H9 (cell line): ENCODE measurements at regions not wholly inside any gene's neighbourhood (a gene's known extent, or its start where the extent isn't known, plus 50 kb on each side); places are given as distances from the start of the nearest gene placed in this dataset.

Source experiments
- DNase-seq: peaks from one replicate; pipeline ENCODE4 v3.0.0-alpha.2; 2017
- H2AFZ ChIP-seq: one replicate; pipeline ENCODE4 v1.6.1; 2013; ENCODE audit warnings: mild to moderate bottlenecking, low read length, control low read depth, moderate library complexity
- H2AK5ac ChIP-seq: 2 replicates; pipeline ENCODE4 v1.6.1; 2013; ENCODE audit warnings: low read length, control low read depth, mixed read lengths; ENCODE audit not compliant: insufficient read length
- H2BK120ac ChIP-seq: one replicate; pipeline ENCODE4 v1.6.1; 2013; ENCODE audit warnings: low read depth, mild to moderate bottlenecking, low read length, control low read depth, inconsistent platforms; ENCODE audit not compliant: poor library complexity, severe bottlenecking
- H2BK12ac ChIP-seq: 2 replicates; pipeline ENCODE4 v1.6.1; 2013; ENCODE audit warnings: low read length, control low read depth, mixed read lengths, low read depth; ENCODE audit not compliant: insufficient read length
- H2BK15ac ChIP-seq: 2 replicates; pipeline ENCODE4 v1.6.1; 2013; ENCODE audit warnings: low read depth, low read length, control low read depth
- H2BK20ac ChIP-seq: one replicate; pipeline ENCODE4 v1.6.1; 2013; ENCODE audit warnings: low read depth, mild to moderate bottlenecking, low read length, control low read depth, inconsistent platforms; ENCODE audit not compliant: poor library complexity, severe bottlenecking
- H2BK5ac ChIP-seq: 2 replicates; pipeline ENCODE4 v1.6.1; 2013; ENCODE audit warnings: low read length, control low read depth, mixed read lengths; ENCODE audit not compliant: insufficient read length
- H3K14ac ChIP-seq: 2 replicates; pipeline ENCODE4 v1.6.1; 2013; ENCODE audit warnings: low read length, control low read depth; ENCODE audit not compliant: insufficient read depth
- H3K18ac ChIP-seq: 2 replicates; pipeline ENCODE4 v1.6.1; 2013; ENCODE audit warnings: low read depth, mild to moderate bottlenecking, mixed read lengths, low read length, control low read depth; ENCODE audit not compliant: insufficient read length
- H3K23ac ChIP-seq: 2 replicates; pipeline ENCODE4 v1.6.1; 2013; ENCODE audit warnings: low read length, control low read depth, mixed read lengths, low read depth; ENCODE audit not compliant: insufficient read length
- H3K23me2 ChIP-seq: 2 replicates; pipeline ENCODE4 v1.6.1; 2013; ENCODE audit warnings: low read depth, mild to moderate bottlenecking, mixed read lengths, low read length, control low read depth; ENCODE audit not compliant: insufficient read length, poor library complexity, severe bottlenecking
- H3K27ac ChIP-seq: 2 replicates; pipeline ENCODE4 v1.5.1; 2013; ENCODE audit warnings: low read length, control low read depth, mixed read lengths, low read depth; ENCODE audit not compliant: insufficient read length
- H3K27me3 ChIP-seq: 2 replicates; pipeline ENCODE4 v1.6.1; 2013; ENCODE audit warnings: low read length, control low read depth, inconsistent platforms; ENCODE audit not compliant: insufficient read depth
- H3K4ac ChIP-seq: 2 replicates; pipeline ENCODE4 v1.6.1; 2013; ENCODE audit warnings: low read depth, mild to moderate bottlenecking, control low read depth, inconsistent platforms, low read length, moderate library complexity
- H3K4me1 ChIP-seq: 2 replicates; pipeline ENCODE4 v1.6.1; 2013; ENCODE audit warnings: low read length, control low read depth, inconsistent platforms; ENCODE audit not compliant: insufficient read depth
- H3K4me2 ChIP-seq: 2 replicates; pipeline ENCODE4 v1.6.1; 2013; ENCODE audit warnings: low read length, control low read depth, mixed read lengths; ENCODE audit not compliant: insufficient read length, insufficient read depth
- H3K56ac ChIP-seq: 2 replicates; pipeline ENCODE4 v1.6.1; 2013; ENCODE audit warnings: low read depth, mild to moderate bottlenecking, mixed read lengths, low read length, control low read depth; ENCODE audit not compliant: insufficient read length
- H3K79me1 ChIP-seq: 2 replicates; pipeline ENCODE4 v1.6.1; 2013; ENCODE audit warnings: low read depth, mild to moderate bottlenecking, moderate library complexity, low read length, control low read depth, inconsistent platforms; ENCODE audit not compliant: insufficient read depth, poor library complexity, severe bottlenecking
- H3K79me2 ChIP-seq: 2 replicates; pipeline ENCODE4 v1.6.1; 2013; ENCODE audit warnings: low read length, control low read depth, inconsistent platforms; ENCODE audit not compliant: insufficient read depth
- H3K9ac ChIP-seq: 2 replicates; pipeline ENCODE4 v1.6.1; 2013; ENCODE audit warnings: low read length, control low read depth, mixed read lengths; ENCODE audit not compliant: insufficient read length; ENCODE audit errors: extremely low read depth
- H3K9me3 ChIP-seq: one replicate; pipeline ENCODE4 v1.6.1; 2013; ENCODE audit warnings: low read depth, low read length, inconsistent platforms; ENCODE audit not compliant: control insufficient read depth
- H3T11ph ChIP-seq: one replicate; pipeline ENCODE4 v1.6.1; 2013; ENCODE audit warnings: mild to moderate bottlenecking, low read length, control low read depth, inconsistent platforms
- H4K20me1 ChIP-seq: one replicate; pipeline ENCODE4 v1.6.1; 2013; ENCODE audit not compliant: control insufficient read depth, insufficient read length, insufficient read depth
- H4K5ac ChIP-seq: 2 replicates; pipeline ENCODE4 v1.6.1; 2013; ENCODE audit warnings: low read depth, mild to moderate bottlenecking, mixed read lengths, low read length, control low read depth; ENCODE audit not compliant: insufficient read length
- H4K8ac ChIP-seq: replicated peaks from 2 replicates; pipeline ENCODE4 v1.6.1; 2013; ENCODE audit warnings: low read length, control low read depth, mixed read lengths, low read depth; ENCODE audit not compliant: insufficient read length
- H4K91ac ChIP-seq: 2 replicates; pipeline ENCODE4 v1.6.1; 2013; ENCODE audit warnings: low read depth, mild to moderate bottlenecking, moderate library complexity, mixed read lengths, low read length, control low read depth; ENCODE audit not compliant: insufficient read length
- H3K27ac Mint-ChIP-seq, 3 experiments: 2 replicates in 2 of 3; 3 replicates in 1 of 3; pipeline ENCODE4 v1.8.0; 2020 to 2021; ENCODE audit warnings: mixed read lengths in 3 of 3, mild to moderate bottlenecking in 1 of 3, moderate library complexity in 1 of 3
- H3K27me3 Mint-ChIP-seq: 2 replicates; pipeline ENCODE4 v1.8.0; 2021; ENCODE audit warnings: low read depth, mild to moderate bottlenecking, moderate library complexity, mixed read lengths
- H3K36me3 Mint-ChIP-seq, 3 experiments: 2 replicates in 2 of 3; 3 replicates in 1 of 3; pipeline ENCODE4 v1.8.0; 2020 to 2021; ENCODE audit warnings: low read depth in 3 of 3, mixed read lengths in 3 of 3; ENCODE audit not compliant: insufficient read depth in 1 of 3
- H3K4me1 Mint-ChIP-seq, 2 experiments: 2 replicates each; pipeline ENCODE4 v1.8.0; 2020; ENCODE audit warnings: mixed read lengths in 2 of 2
- H3K4me3 Mint-ChIP-seq, 2 experiments: 2 replicates in 1 of 2; 3 replicates in 1 of 2; pipeline ENCODE4 v1.8.0; 2020 to 2021; ENCODE audit warnings: mild to moderate bottlenecking in 2 of 2, mixed read lengths in 2 of 2, moderate library complexity in 1 of 2
- H3K9me3 Mint-ChIP-seq, 2 experiments: 2 replicates in 1 of 2; 3 replicates in 1 of 2; pipeline ENCODE4 v1.8.0; 2020; ENCODE audit warnings: mild to moderate bottlenecking in 2 of 2, mixed read lengths in 2 of 2, moderate library complexity in 1 of 2
- WGBS: extraction: QIAGEN DNeasy Blood & Tissue Kit; methylation state at CpG from one replicate; pipeline ENCODE4 v1.1.7; 2013; ENCODE audit warnings: missing lambda C conversion rate, low lambda C conversion rate, mixed read lengths; ENCODE audit not compliant: insufficient read length; ENCODE audit errors: extremely low coverage; 5-methylcytosine and 5-hydroxymethylcytosine counted together
- TF ChIP-seq, protein P1 (sequence below): fragments of 200-600 bp; sonication (generic); conservative IDR thresholded peaks from 3 replicates; pipeline ENCODE4 v1.8.0; 2021; ENCODE audit warnings: antibody characterized with exemption, mild to moderate bottlenecking

DNA sequence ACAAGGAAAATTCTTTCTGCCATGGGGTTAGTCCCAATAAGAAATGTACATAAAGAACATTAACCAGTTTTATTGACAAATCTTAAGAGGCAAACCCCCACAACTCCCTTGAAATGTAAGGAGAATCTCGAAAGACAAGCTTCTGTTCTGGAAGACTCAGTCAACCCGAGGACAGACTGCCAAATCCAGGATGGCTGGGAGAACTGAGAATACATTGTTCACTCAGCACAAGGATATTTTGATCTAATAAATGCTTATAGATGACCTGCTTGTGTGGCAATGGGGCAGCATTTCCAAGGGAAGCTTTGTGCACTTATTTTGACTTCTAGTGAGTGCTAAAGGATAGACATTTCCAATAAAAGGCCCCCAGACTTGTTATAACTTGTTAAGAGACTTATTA, 280.4 kb downstream of the DHX15 start:
- no peaks in the 10 kb centered on the region for H4K20me1 ChIP-seq
- WGBS = no CpG with 5 or more reads among the region's 2 CpGs
- no peak overlapping the region for H3K14ac ChIP-seq
- TF ChIP-seq, protein P1, sequence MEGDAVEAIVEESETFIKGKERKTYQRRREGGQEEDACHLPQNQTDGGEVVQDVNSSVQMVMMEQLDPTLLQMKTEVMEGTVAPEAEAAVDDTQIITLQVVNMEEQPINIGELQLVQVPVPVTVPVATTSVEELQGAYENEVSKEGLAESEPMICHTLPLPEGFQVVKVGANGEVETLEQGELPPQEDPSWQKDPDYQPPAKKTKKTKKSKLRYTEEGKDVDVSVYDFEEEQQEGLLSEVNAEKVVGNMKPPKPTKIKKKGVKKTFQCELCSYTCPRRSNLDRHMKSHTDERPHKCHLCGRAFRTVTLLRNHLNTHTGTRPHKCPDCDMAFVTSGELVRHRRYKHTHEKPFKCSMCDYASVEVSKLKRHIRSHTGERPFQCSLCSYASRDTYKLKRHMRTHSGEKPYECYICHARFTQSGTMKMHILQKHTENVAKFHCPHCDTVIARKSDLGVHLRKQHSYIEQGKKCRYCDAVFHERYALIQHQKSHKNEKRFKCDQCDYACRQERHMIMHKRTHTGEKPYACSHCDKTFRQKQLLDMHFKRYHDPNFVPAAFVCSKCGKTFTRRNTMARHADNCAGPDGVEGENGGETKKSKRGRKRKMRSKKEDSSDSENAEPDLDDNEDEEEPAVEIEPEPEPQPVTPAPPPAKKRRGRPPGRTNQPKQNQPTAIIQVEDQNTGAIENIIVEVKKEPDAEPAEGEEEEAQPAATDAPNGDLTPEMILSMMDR = no peak
- H2BK5ac ChIP-seq = no peak overlapping the region
- H4K8ac ChIP-seq = no peak overlapping the region
- H4K5ac ChIP-seq = no peak overlapping the region
- H3K79me1 ChIP-seq = no peaks in the 10 kb centered on the region
- peaks cover 0 to 4% of the 10 kb centered on the region in 2 experiments; a peak in 2 of 5 replicates for H3K9me3 Mint-ChIP-seq
- no peak overlapping the region for H4K91ac ChIP-seq
- H3T11ph ChIP-seq = no peak overlapping the region
- H2BK20ac ChIP-seq = no peak overlapping the region
- no peak overlapping the region for H2BK12ac ChIP-seq
- no peaks in the 10 kb centered on the region for H3K36me3 Mint-ChIP-seq
- H3K27me3 ChIP-seq = no peaks in the 10 kb centered on the region
- H2AK5ac ChIP-seq = no peak overlapping the region
- H3K4me2 ChIP-seq = no peak overlapping the region
- no peak overlapping the region for H3K4ac ChIP-seq
- H3K56ac ChIP-seq = no peak overlapping the region
- H2BK120ac ChIP-seq = no peak overlapping the region
- H2BK15ac ChIP-seq = no peak overlapping the region
- no peaks in the 10 kb centered on the region for H3K27me3 Mint-ChIP-seq
- no peaks in the 10 kb centered on the region for H3K9me3 ChIP-seq
- H3K18ac ChIP-seq = no peak overlapping the region
- H3K79me2 ChIP-seq = no peaks in the 10 kb centered on the region
- no peak overlapping the region for H3K27ac ChIP-seq
- no peak overlapping the region for H3K9ac ChIP-seq
- no peak overlapping the region for H3K27ac Mint-ChIP-seq
- H3K4me3 Mint-ChIP-seq = no peak overlapping the region
- no peaks in the 10 kb centered on the region for H3K23me2 ChIP-seq
- no peak for DNase-seq
- no peak overlapping the region for H2AFZ ChIP-seq
- H3K4me1 ChIP-seq = no peaks in the 10 kb centered on the region
- H3K23ac ChIP-seq = no peak overlapping the region
- H3K4me1 Mint-ChIP-seq = peaks cover 6 to 7% of the 10 kb centered on the region in 2 experiments
